ENCODE measurements at regions not wholly inside any gene's neighbourhood (a gene's known extent, or its start where the extent isn't known, plus 50 kb on each side); places are given as distances from the start of the nearest gene placed in this dataset.

- no peak for DNase-seq (ENCODE audit: low read depth in 2 of 2)
Measured at GRCh38 chr4:43778187-43778915, 670.3 kb downstream of the KCTD8 start.

- no peak for DNase-seq (ENCODE audit: low read depth in 2 of 2)
Measured at GRCh38 chr4:43781125-43781524, 667.5 kb downstream of the KCTD8 start.

- DNase-seq (ENCODE audit: low read depth in 2 of 2) = peak; percentile 4 to 25
Measured at GRCh38 chr4:43782391-43782790, 666.2 kb downstream of the KCTD8 start.

- no peak for DNase-seq (ENCODE audit: low read depth in 2 of 2)
Measured at GRCh38 chr4:43816116-43816515, 632.5 kb downstream of the KCTD8 start.

GRCh38 chr4:43822621-43823020 is 626.0 kb downstream of the KCTD8 start:
- DNase-seq (ENCODE audit: low read depth in 2 of 2) = no peak

GRCh38 chr4:43835869-43836268 is 612.7 kb downstream of the KCTD8 start:
- DNase-seq (ENCODE audit: low read depth in 2 of 2) = no peak

GRCh38 chr4:43837171-43837570 is 611.4 kb downstream of the KCTD8 start:
- DNase-seq (ENCODE audit: low read depth in 2 of 2) = no peak

- DNase-seq (ENCODE audit: low read depth in 2 of 2) = no peak
Measured at GRCh38 chr4:43837604-43838003, 611.0 kb downstream of the KCTD8 start.

GRCh38 chr4:43842594-43842993 is 606.0 kb downstream of the KCTD8 start:
- DNase-seq (ENCODE audit: low read depth in 2 of 2) = no peak

GRCh38 chr4:43843501-43843900 is 605.1 kb downstream of the KCTD8 start:
- DNase-seq (ENCODE audit: low read depth in 2 of 2) = peak in 1 of 2 donors; percentile 9

- no peak for DNase-seq (ENCODE audit: low read depth in 2 of 2)
Measured at GRCh38 chr4:43846111-43846587, 602.5 kb downstream of the KCTD8 start.

GRCh38 chr4:43853565-43854264 is 594.9 kb downstream of the KCTD8 start:
- DNase-seq (ENCODE audit: low read depth in 2 of 2) = no peak

- no peak for DNase-seq (ENCODE audit: low read depth in 2 of 2)
Measured at GRCh38 chr4:43855283-43855682, 593.3 kb downstream of the KCTD8 start.

- DNase-seq (ENCODE audit: low read depth in 2 of 2) = no peak
Measured at GRCh38 chr4:43864616-43865146, 583.9 kb downstream of the KCTD8 start.

- DNase-seq (ENCODE audit: low read depth in 2 of 2) = no peak
Measured at GRCh38 chr4:43867908-43868307, 580.7 kb downstream of the KCTD8 start.

GRCh38 chr4:43875655-43876054 is 573.0 kb downstream of the KCTD8 start:
- DNase-seq (ENCODE audit: low read depth in 2 of 2) = no peak

GRCh38 chr4:43882470-43882869 is 566.1 kb downstream of the KCTD8 start:
- DNase-seq (ENCODE audit: low read depth in 2 of 2) = no peak

- no peak for DNase-seq (ENCODE audit: low read depth in 2 of 2)
Measured at GRCh38 chr4:43886196-43886595, 562.4 kb downstream of the KCTD8 start.

- no peak for DNase-seq (ENCODE audit: low read depth in 2 of 2)
Measured at GRCh38 chr4:43898836-43899235, 549.8 kb downstream of the KCTD8 start.

GRCh38 chr4:43903456-43903855 is 545.2 kb downstream of the KCTD8 start:
- DNase-seq (ENCODE audit: low read depth in 2 of 2) = no peak

- no peak for DNase-seq (ENCODE audit: low read depth in 2 of 2)
Measured at GRCh38 chr4:43918377-43918776, 530.2 kb downstream of the KCTD8 start.

GRCh38 chr4:43932448-43932847 is 516.2 kb downstream of the KCTD8 start:
- DNase-seq (ENCODE audit: low read depth in 2 of 2) = no peak

- DNase-seq (ENCODE audit: low read depth in 2 of 2) = no peak
Measured at GRCh38 chr4:43943998-43944397, 504.6 kb downstream of the KCTD8 start.

Measured in lung microvascular endothelial cell (primary cell).